ENCODE measurements at regions not wholly inside any gene's neighbourhood (a gene's known extent, or its start where the extent isn't known, plus 50 kb on each side); places are given as distances from the start of the nearest gene placed in this dataset.
"Not testable (repeated sequence)": the region's sequence is repeated elsewhere in the genome, so short reads cannot be mapped to it uniquely, and the experiment has no call there.

DNA sequence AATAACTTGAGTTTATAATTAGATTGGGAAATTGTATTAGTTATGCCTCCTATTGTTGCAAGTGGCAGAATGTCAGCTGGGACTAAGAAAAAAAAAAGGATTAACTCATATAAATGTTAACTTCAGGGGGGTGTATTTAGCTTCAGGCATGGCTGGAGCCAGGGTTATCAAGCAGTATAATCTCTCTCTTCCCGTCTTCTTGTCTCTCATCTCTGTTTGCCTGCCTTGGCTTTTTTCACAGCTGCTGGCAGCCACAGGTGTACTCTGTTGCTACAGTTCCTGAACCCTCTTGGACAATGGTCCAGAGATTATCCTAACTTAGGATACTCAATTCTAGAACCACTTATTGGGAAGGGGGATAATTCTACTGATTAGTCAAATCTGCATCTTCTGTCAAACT is 370.7 kb upstream of the MEX3C start:
- CTCF ChIA-PET, result interaction anchor here (1.0 kb wide), 1 partner anchor 9 kb away, joined by 3 read pairs; no protein-coding TSS in a partner anchor

DNA sequence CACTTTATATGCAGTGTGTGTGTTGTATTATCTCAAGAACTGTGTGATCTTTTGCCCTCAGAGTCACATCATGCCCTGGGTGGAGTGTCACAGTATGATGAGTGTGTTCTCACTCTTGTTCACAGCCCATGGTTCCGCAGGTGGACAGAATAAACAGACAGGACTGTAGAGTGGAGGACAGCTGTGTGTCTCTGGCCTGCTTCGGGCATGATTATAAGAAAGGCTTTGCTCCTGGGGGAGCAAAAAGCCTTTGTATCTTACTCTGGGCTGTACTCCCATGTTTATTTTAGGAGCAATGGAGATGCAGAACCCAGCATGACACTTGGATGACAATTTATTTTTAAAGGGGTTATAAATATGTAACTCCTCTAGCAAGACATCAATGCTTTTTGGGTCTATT is 371.7 kb upstream of the MEX3C start:
- no peak overlapping the region for H3K4me3 ChIP-seq (ENCODE audit: low read length)
- no peaks in the 10 kb centered on the region for H3K36me3 ChIP-seq (ENCODE audit: insufficient read depth, low read length)
- TF ChIP-seq, protein P1, sequence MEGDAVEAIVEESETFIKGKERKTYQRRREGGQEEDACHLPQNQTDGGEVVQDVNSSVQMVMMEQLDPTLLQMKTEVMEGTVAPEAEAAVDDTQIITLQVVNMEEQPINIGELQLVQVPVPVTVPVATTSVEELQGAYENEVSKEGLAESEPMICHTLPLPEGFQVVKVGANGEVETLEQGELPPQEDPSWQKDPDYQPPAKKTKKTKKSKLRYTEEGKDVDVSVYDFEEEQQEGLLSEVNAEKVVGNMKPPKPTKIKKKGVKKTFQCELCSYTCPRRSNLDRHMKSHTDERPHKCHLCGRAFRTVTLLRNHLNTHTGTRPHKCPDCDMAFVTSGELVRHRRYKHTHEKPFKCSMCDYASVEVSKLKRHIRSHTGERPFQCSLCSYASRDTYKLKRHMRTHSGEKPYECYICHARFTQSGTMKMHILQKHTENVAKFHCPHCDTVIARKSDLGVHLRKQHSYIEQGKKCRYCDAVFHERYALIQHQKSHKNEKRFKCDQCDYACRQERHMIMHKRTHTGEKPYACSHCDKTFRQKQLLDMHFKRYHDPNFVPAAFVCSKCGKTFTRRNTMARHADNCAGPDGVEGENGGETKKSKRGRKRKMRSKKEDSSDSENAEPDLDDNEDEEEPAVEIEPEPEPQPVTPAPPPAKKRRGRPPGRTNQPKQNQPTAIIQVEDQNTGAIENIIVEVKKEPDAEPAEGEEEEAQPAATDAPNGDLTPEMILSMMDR (IDR thresholded peaks at IDR 0.05), result no peak
- H3K9me3 ChIP-seq (ENCODE audit: control insufficient read depth in 1 of 2, insufficient read depth in 1 of 2, low read length in 2 of 2), result no peaks in the 10 kb centered on the region
- peaks cover 7% of the 10 kb centered on the region for H3K27me3 Mint-ChIP-seq
- no peak overlapping the region for H3K27ac Mint-ChIP-seq
- ChIA-PET CTCF (no interaction called here), POLR2A (no interaction called here)
- H3K9me3 Mint-ChIP-seq, result peaks cover 2% of the 10 kb centered on the region
- no peaks in the 10 kb centered on the region for H3K27me3 ChIP-seq (ENCODE audit: control insufficient read depth in 1 of 2, insufficient read depth in 2 of 2, low read length in 2 of 2)
- DNase-seq (no peak), ATAC-seq (ENCODE audit: poor library complexity) (no peak)
- no peaks in the 10 kb centered on the region for H3K4me1 Mint-ChIP-seq (ENCODE audit: low read depth)
- intact Hi-C loops (cut with DNase I, micrococcal nuclease), result no loop called here
- no peaks in the 10 kb centered on the region for H3K4me1 ChIP-seq (ENCODE audit: insufficient read depth, low read length)
- H3K36me3 Mint-ChIP-seq (ENCODE audit: low read depth), result no peaks in the 10 kb centered on the region
- no peak overlapping the region for H3K4me3 Mint-ChIP-seq
- H3K27ac ChIP-seq (ENCODE audit: low read depth in 1 of 2, low read length in 2 of 2), result no peak overlapping the region

More for the DNA sequence above, 370.7 kb upstream of the MEX3C start:
- Mint-ChIP-seq H3K27ac (no peak overlapping the region), H3K36me3 (ENCODE audit: low read depth) (no peaks in the 10 kb centered on the region), H3K9me3 (no peaks in the 10 kb centered on the region), H3K4me3 (no peak overlapping the region), H3K4me1 (ENCODE audit: low read depth) (no peaks in the 10 kb centered on the region), H3K27me3 (peaks cover 6% of the 10 kb centered on the region)
- Histone ChIP-seq H3K36me3 (ENCODE audit: insufficient read depth, low read length) (no peaks in the 10 kb centered on the region), H3K27ac (ENCODE audit: low read depth in 1 of 2, low read length in 2 of 2) (no peak overlapping the region), H3K27me3 (ENCODE audit: control insufficient read depth in 1 of 2, insufficient read depth in 2 of 2, low read length in 2 of 2) (no peaks in the 10 kb centered on the region), H3K4me3 (ENCODE audit: low read length) (no peak overlapping the region), H3K4me1 (ENCODE audit: insufficient read depth, low read length) (no peaks in the 10 kb centered on the region), H3K9me3 (ENCODE audit: control insufficient read depth in 1 of 2, insufficient read depth in 1 of 2, low read length in 2 of 2) (no peaks in the 10 kb centered on the region)
- POLR2A ChIA-PET, result no interaction called here
- ATAC-seq (ENCODE audit: poor library complexity) (no peak), DNase-seq (no peak)
- intact Hi-C loops (cut with DNase I, micrococcal nuclease), result no loop called here
- TF ChIP-seq, protein P1 (IDR thresholded peaks at IDR 0.05), result no peak

DNA sequence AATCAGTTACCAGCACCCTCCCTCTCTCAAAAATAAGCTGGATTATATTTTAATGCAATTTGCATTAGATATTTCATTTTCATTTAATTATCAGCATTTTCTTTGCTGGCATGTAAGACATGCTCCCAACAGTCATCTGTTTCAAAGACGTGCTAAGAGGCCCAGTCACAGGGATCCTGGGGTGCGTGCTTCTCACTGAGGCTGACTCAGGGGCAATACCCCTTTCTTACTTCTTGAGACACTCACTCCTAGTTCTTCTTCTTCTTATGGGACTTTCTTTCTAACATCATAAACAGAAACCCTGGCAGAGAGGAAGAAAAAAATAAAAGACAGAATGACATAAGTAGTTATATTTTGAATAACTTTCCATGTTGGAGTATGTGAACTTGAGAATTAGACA is 372.1 kb upstream of the MEX3C start:
- ChIA-PET CTCF (no interaction called here), POLR2A (no interaction called here)
- Mint-ChIP-seq H3K4me3 (no peak overlapping the region), H3K36me3 (ENCODE audit: low read depth) (no peaks in the 10 kb centered on the region), H3K9me3 (peaks cover 2% of the 10 kb centered on the region), H3K27ac (no peak overlapping the region), H3K4me1 (ENCODE audit: low read depth) (no peaks in the 10 kb centered on the region), H3K27me3 (peaks cover 4% of the 10 kb centered on the region)
- Histone ChIP-seq H3K9me3 (ENCODE audit: control insufficient read depth in 1 of 2, insufficient read depth in 1 of 2, low read length in 2 of 2) (no peaks in the 10 kb centered on the region), H3K27me3 (ENCODE audit: control insufficient read depth in 1 of 2, insufficient read depth in 2 of 2, low read length in 2 of 2) (no peaks in the 10 kb centered on the region), H3K4me1 (ENCODE audit: insufficient read depth, low read length) (no peaks in the 10 kb centered on the region), H3K4me3 (ENCODE audit: low read length) (no peak overlapping the region), H3K27ac (ENCODE audit: low read depth in 1 of 2, low read length in 2 of 2) (no peak overlapping the region), H3K36me3 (ENCODE audit: insufficient read depth, low read length) (no peaks in the 10 kb centered on the region)
- DNase-seq (no peak), ATAC-seq (ENCODE audit: poor library complexity) (no peak)
- TF ChIP-seq, protein P1 (IDR thresholded peaks at IDR 0.05), result no peak
- intact Hi-C loops (cut with DNase I, micrococcal nuclease), result no loop called here

DNA sequence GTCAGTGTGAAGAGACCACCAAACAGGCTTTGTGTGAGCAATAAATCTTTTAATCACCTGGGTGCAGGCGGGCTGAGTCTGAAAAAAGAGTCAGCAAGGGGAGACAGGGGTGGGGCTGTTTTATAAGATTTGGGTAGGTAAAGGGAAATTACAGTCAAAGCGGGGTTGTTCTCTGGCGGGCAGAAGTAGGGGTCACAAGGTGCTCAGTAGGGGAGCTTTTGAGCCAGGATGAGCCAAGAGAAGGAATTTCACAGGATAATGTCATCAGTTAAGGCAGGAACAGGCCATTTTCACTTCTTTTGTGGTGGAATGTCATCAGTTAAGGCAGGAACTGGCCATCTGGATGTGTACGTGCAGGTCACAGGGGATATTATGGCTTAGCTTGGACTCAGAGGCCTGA is 372.6 kb upstream of the MEX3C start:
- H3K27me3 Mint-ChIP-seq; H3K27me3 ChIP-seq (ENCODE audit: control insufficient read depth in 1 of 2, insufficient read depth in 2 of 2, low read length in 2 of 2); H3K27ac Mint-ChIP-seq; H3K9me3 Mint-ChIP-seq; POLR2A ChIA-PET; ATAC-seq (ENCODE audit: poor library complexity); H3K4me3 Mint-ChIP-seq; H3K4me3 ChIP-seq (ENCODE audit: low read length); H3K4me1 Mint-ChIP-seq (ENCODE audit: low read depth); H3K36me3 Mint-ChIP-seq (ENCODE audit: low read depth); intact Hi-C loops (cut with DNase I, micrococcal nuclease); H3K27ac ChIP-seq (ENCODE audit: low read depth in 1 of 2, low read length in 2 of 2); H3K9me3 ChIP-seq (ENCODE audit: control insufficient read depth in 1 of 2, insufficient read depth in 1 of 2, low read length in 2 of 2); CTCF ChIA-PET; H3K36me3 ChIP-seq (ENCODE audit: insufficient read depth, low read length); DNase-seq; H3K4me1 ChIP-seq (ENCODE audit: insufficient read depth, low read length): not testable (repeated sequence)

DNA sequence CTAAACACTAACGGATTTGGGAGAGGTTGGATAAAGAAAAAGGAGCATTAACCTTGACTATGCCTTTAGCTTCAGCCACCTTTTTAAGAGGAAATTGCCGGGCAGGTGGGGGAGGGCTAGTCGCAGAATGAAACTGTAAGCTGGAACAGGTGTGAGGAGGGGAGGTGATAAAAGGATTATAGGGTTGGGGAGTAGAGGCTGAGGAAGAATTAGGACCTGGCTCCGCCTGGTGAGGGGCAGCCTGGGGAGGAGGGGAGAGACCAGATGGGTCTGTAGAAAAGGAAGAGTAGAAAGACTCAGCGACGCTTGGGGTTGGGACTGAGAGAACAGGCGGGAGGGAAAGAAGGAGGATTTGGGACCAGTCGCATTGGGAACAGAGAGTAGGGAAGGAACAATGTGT is 376.4 kb upstream of the MEX3C start:
- H3K36me3 ChIP-seq (ENCODE audit: insufficient read depth, low read length); H3K27ac ChIP-seq (ENCODE audit: low read depth in 1 of 2, low read length in 2 of 2); H3K27me3 Mint-ChIP-seq; H3K4me3 Mint-ChIP-seq; H3K27ac Mint-ChIP-seq; POLR2A ChIA-PET; ATAC-seq (ENCODE audit: poor library complexity); H3K4me1 Mint-ChIP-seq (ENCODE audit: low read depth); H3K9me3 ChIP-seq (ENCODE audit: control insufficient read depth in 1 of 2, insufficient read depth in 1 of 2, low read length in 2 of 2); H3K27me3 ChIP-seq (ENCODE audit: control insufficient read depth in 1 of 2, insufficient read depth in 2 of 2, low read length in 2 of 2); intact Hi-C loops (cut with DNase I, micrococcal nuclease); CTCF ChIA-PET; DNase-seq; H3K4me3 ChIP-seq (ENCODE audit: low read length); H3K36me3 Mint-ChIP-seq (ENCODE audit: low read depth); H3K4me1 ChIP-seq (ENCODE audit: insufficient read depth, low read length); H3K9me3 Mint-ChIP-seq: not testable (repeated sequence)

Data from CD4-positive, alpha-beta T cell (primary cell).